ENCODE measurements at regions not wholly inside any gene's neighbourhood (a gene's known extent, or its start where the extent isn't known, plus 50 kb on each side); places are given as distances from the start of the nearest gene placed in this dataset.

DNA sequence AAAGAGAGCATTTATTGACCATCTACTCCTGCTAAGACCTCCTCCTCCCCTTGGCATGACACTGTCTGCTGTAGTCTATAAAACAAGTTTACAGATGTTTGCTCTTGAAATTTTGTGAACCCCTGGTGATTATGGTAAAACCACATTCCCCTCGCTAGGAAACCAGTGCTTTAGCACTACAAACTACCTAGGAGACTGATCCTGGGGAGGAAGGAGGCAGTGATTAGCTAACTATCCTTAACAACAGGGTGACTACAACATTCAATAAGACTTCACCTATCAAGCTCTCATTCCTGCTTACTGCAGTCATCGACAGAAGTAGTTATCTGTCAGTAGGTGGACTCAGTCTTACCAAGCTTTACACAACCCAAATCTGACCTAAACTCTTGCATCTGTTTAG, 371.3 kb downstream of the TUSC7 start:
- TF ChIP-seq POLR2AphosphoS5 (IDR thresholded peaks at IDR 0.05; ENCODE audit: low read depth) (no peak), EZH2 (IDR thresholded peaks at IDR 0.05; ENCODE audit: low read depth, unreplicated experiment) (no peak), JUNB (IDR thresholded peaks at IDR 0.05; ENCODE audit: unreplicated experiment) (no peak), EZH2phosphoT487 (IDR thresholded peaks at IDR 0.05; ENCODE audit: unreplicated experiment) (no peak)
- TF ChIP-seq, protein P1, sequence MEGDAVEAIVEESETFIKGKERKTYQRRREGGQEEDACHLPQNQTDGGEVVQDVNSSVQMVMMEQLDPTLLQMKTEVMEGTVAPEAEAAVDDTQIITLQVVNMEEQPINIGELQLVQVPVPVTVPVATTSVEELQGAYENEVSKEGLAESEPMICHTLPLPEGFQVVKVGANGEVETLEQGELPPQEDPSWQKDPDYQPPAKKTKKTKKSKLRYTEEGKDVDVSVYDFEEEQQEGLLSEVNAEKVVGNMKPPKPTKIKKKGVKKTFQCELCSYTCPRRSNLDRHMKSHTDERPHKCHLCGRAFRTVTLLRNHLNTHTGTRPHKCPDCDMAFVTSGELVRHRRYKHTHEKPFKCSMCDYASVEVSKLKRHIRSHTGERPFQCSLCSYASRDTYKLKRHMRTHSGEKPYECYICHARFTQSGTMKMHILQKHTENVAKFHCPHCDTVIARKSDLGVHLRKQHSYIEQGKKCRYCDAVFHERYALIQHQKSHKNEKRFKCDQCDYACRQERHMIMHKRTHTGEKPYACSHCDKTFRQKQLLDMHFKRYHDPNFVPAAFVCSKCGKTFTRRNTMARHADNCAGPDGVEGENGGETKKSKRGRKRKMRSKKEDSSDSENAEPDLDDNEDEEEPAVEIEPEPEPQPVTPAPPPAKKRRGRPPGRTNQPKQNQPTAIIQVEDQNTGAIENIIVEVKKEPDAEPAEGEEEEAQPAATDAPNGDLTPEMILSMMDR (conservative IDR thresholded peaks at IDR 0.05; ENCODE audit: low read depth in 2 of 2) = no peak
- TF ChIP-seq, protein P2, sequence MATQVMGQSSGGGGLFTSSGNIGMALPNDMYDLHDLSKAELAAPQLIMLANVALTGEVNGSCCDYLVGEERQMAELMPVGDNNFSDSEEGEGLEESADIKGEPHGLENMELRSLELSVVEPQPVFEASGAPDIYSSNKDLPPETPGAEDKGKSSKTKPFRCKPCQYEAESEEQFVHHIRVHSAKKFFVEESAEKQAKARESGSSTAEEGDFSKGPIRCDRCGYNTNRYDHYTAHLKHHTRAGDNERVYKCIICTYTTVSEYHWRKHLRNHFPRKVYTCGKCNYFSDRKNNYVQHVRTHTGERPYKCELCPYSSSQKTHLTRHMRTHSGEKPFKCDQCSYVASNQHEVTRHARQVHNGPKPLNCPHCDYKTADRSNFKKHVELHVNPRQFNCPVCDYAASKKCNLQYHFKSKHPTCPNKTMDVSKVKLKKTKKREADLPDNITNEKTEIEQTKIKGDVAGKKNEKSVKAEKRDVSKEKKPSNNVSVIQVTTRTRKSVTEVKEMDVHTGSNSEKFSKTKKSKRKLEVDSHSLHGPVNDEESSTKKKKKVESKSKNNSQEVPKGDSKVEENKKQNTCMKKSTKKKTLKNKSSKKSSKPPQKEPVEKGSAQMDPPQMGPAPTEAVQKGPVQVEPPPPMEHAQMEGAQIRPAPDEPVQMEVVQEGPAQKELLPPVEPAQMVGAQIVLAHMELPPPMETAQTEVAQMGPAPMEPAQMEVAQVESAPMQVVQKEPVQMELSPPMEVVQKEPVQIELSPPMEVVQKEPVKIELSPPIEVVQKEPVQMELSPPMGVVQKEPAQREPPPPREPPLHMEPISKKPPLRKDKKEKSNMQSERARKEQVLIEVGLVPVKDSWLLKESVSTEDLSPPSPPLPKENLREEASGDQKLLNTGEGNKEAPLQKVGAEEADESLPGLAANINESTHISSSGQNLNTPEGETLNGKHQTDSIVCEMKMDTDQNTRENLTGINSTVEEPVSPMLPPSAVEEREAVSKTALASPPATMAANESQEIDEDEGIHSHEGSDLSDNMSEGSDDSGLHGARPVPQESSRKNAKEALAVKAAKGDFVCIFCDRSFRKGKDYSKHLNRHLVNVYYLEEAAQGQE (IDR thresholded peaks at IDR 0.05; ENCODE audit: unreplicated experiment) = no peak
- TF ChIP-seq, protein P3, sequence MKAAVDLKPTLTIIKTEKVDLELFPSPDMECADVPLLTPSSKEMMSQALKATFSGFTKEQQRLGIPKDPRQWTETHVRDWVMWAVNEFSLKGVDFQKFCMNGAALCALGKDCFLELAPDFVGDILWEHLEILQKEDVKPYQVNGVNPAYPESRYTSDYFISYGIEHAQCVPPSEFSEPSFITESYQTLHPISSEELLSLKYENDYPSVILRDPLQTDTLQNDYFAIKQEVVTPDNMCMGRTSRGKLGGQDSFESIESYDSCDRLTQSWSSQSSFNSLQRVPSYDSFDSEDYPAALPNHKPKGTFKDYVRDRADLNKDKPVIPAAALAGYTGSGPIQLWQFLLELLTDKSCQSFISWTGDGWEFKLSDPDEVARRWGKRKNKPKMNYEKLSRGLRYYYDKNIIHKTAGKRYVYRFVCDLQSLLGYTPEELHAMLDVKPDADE (IDR thresholded peaks at IDR 0.05) = no peak

All from GM23338 (cell line).